ENCODE measurements at regions not wholly inside any gene's neighbourhood (a gene's known extent, or its start where the extent isn't known, plus 50 kb on each side); places are given as distances from the start of the nearest gene placed in this dataset.

DNA sequence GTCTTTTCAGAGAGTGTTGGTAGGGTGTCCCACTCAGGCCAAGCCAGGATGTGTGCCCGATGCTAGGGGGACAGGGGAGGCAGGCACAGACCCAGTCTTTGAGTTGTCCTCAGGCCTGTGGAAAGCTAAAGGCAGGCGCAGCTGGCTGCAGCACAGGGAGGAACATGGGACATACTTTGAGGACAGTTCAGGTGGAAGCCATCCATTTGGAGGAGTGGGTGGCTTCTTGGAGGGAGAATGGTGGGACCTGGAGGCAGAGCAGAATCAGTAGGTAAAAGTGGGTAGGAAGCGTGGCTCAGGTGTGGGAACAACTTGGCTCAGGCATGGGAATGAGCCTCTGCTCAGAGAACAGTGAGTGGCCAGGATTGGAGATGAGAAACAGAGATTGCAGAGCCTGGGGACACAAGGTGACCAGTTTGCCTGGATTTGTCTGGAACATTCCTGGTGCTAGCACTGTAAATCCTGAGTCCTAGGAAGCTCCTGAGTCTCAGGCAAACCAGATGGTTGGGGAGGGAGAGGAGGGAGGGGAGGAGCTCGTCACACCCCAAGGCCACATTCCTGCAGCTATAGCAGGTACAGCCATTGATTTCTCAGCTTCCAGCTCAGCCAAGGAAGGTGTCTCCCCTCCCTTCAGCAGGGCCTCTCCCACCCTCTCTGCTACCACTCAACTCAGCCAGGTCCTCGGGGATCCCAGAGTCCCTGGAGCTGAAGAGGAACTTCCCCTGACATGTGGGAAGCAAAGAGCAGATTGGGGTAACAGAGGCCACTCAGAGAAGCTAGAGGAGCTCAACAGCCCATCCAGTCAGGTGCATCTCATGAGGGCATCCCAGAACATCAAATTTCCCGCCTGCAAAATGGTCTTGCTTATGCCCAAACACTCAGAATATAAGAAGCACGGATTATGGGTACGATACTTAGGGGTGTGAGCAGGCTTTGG is 65.2 kb upstream of the TINAGL1 start:
- TF ChIP-seq CTCF (IDR thresholded peaks at IDR 0.05 in 4 of 5, conservative IDR thresholded peaks at IDR 0.05 in 1 of 5): no peak
- no peak for TF ChIP-seq POLR2A (IDR thresholded peaks at IDR 0.05)
